Cardiac septum (tissue), 1 donor: ENCODE measurements at regions not wholly inside any gene's neighbourhood (a gene's known extent, or its start where the extent isn't known, plus 50 kb on each side); places are given as distances from the start of the nearest gene placed in this dataset.

Source experiments
- DNase-seq: peaks from one replicate; pipeline ENCODE4 v3.0.0-alpha.2; 2020; ENCODE audit warnings: low spot score
- intact Hi-C: fragments of 100-400 bp; cut with DNase I; formaldehyde crosslinking; loops from one replicate; pipeline ENCODE4 v1.14.0; 2022
- donor health status: DM: no; HTN: no; CAD: no.

GRCh38 chr3:89974903-89975519 is 867.6 kb downstream of the EPHA3 start:
- no peak for DNase-seq

GRCh38 chr3:89983449-89983848 is 876.0 kb downstream of the EPHA3 start:
- intact Hi-C loops = no loop called here
- no peak for DNase-seq

More at GRCh38 chr3:89974903-89975519, 867.6 kb downstream of the EPHA3 start:
- intact Hi-C loops = no loop called here

- DNase-seq = no peak
- intact Hi-C loops = no loop called here
Measured at GRCh38 chr3:90005281-90005847, 897.9 kb downstream of the EPHA3 start.

- DNase-seq = no peak
- intact Hi-C loops = no loop called here
Measured at GRCh38 chr3:90007778-90008499, 900.5 kb downstream of the EPHA3 start.

GRCh38 chr3:90010341-90010740 is 902.9 kb downstream of the EPHA3 start:
- intact Hi-C loops = loop anchor here (10.0 kb wide), 1 partner anchor 906 kb away; the partner anchor contains the start of gene EPHA3
- DNase-seq = no peak

GRCh38 chr3:90011131-90011530 is 903.7 kb downstream of the EPHA3 start:
- intact Hi-C loops = loop anchor here (10.0 kb wide), 1 partner anchor 906 kb away; the partner anchor contains the start of gene EPHA3
- DNase-seq = no peak

GRCh38 chr3:90011596-90011995 is 904.2 kb downstream of the EPHA3 start:
- intact Hi-C loops = loop anchor here (10.0 kb wide), 1 partner anchor 907 kb away; the partner anchor contains the start of gene EPHA3
- DNase-seq = no peak

GRCh38 chr3:90011996-90012395 is 904.6 kb downstream of the EPHA3 start:
- intact Hi-C loops = loop anchor here (10.0 kb wide), 1 partner anchor 907 kb away; the partner anchor contains the start of gene EPHA3
- DNase-seq = no peak

GRCh38 chr3:90015688-90016356 is 908.4 kb downstream of the EPHA3 start:
- no peak for DNase-seq
- intact Hi-C loops = loop anchor here (10.0 kb wide), 1 partner anchor 911 kb away; the partner anchor contains the start of gene EPHA3

GRCh38 chr3:90016555-90016954 is 909.1 kb downstream of the EPHA3 start:
- no peak for DNase-seq
- intact Hi-C loops = loop anchor here (10.0 kb wide), 1 partner anchor 912 kb away; the partner anchor contains the start of gene EPHA3

GRCh38 chr3:90018779-90019178 is 911.4 kb downstream of the EPHA3 start:
- no peak for DNase-seq
- intact Hi-C loops = loop anchor here (10.0 kb wide), 1 partner anchor 914 kb away; the partner anchor contains the start of gene EPHA3

GRCh38 chr3:90025019-90025418 is 917.6 kb downstream of the EPHA3 start:
- DNase-seq = no peak
- intact Hi-C loops = no loop called here

- DNase-seq = no peak
- intact Hi-C loops = no loop called here
Measured at GRCh38 chr3:90026406-90026805, 919.0 kb downstream of the EPHA3 start.

- intact Hi-C loops = no loop called here
- no peak for DNase-seq
Measured at GRCh38 chr3:90031121-90031520, 923.7 kb downstream of the EPHA3 start.

- intact Hi-C loops = no loop called here
- no peak for DNase-seq
Measured at GRCh38 chr3:90032980-90033641, 925.7 kb downstream of the EPHA3 start.

GRCh38 chr3:90034038-90034437 is 926.6 kb downstream of the EPHA3 start:
- no peak for DNase-seq
- intact Hi-C loops = no loop called here

GRCh38 chr3:90035643-90036042 is 928.2 kb downstream of the EPHA3 start:
- intact Hi-C loops = no loop called here
- DNase-seq = no peak

GRCh38 chr3:90036939-90037469 is 929.6 kb downstream of the EPHA3 start:
- DNase-seq = no peak
- intact Hi-C loops = no loop called here

- DNase-seq = no peak
- intact Hi-C loops = no loop called here
Measured at GRCh38 chr3:90039994-90040393, 932.6 kb downstream of the EPHA3 start.
